RCC 7860 (cell line): ENCODE measurements at regions not wholly inside any gene's neighbourhood (a gene's known extent, or its start where the extent isn't known, plus 50 kb on each side); places are given as distances from the start of the nearest gene placed in this dataset.
A peak's percentile ranks its signal among the peaks of the same experiment; 100 is the strongest.
"Not testable (repeated sequence)": the region's sequence is repeated elsewhere in the genome, so short reads cannot be mapped to it uniquely, and the experiment has no call there.

Experiments
- DNase-seq: peaks from one replicate; pipeline ENCODE4 v3.0.0-alpha.2; 2015; ENCODE audit warnings: low spot score
- FAIRE-seq: peaks from 2 replicates; lab custom pipeline; 2012; peaks lifted over from hg19 to GRCh38; lab: Jason Lieb, UNC

DNA sequence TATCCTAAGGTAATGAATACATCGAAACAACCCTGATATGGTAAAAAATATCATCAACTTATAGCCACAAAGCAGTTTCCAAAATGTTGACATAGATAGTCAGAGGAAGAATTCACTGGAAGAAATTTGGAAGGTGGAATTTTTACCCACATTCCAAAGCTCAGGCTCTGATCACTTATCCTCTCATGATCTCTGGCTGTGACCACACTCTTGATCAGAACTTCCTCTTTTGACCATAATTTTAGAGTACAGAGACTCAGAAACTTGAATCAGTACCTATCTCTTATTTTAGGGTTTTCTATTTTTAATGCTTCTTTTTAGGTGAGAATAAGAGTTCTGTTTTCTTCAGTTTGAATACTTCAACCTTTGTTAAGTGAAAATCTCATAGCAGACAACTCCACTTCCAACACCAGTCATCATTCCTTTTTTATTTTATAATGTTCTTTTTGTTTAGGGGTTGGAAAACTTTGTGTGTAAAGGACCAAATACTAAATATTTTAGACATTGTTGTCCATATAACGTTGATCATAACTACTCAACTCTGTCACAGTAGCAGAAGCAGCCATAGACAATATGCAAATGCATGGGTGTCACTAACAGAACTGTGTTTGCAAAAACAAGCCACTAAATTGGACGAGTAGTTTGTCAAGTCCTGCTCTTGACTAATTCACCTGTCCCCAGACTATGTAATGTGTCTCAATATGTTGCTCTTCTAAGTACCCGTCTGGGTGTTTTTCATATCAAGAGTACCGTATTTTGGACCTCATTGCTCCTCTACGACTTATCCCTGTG lies 891.6 kb upstream of the CRIM1 start:
- FAIRE-seq: no peak

DNA sequence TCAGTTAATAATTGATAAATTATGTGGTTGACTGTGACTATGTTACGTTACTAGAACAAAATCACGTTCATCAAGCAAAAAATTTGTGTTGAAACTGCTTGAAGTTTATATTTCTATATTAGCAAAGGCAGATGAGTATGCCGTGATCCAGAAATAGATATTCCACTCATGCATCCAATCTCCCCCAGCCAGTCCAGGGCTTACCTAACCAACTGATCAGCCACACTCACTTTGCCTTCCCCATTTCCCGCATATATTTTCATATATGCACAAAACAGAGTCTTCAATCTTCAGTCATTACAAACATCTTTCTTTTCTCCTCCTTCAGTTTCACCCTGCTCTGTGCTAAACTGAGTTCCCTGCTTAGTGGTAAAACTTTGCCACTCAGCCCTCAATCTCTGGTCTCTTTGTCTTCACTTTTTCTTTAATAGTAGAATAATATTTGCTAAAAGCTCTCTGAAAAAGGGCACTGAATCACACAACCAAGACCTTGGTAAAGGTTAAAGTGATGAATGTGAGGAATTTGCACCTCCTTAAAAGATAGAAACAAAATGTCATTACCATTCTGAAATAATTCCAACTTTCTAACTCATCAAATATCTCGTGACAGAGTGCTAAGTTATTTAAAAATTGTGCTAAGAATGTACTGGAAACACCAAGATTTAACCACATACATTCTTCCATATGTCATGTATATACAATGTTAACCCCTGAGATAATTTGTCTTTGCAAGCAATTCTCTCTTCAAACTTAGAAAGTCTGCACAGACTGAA lies 893.2 kb upstream of the CRIM1 start:
- FAIRE-seq (peak; percentile 96), DNase-seq (peak; percentile 95)

More for the DNA sequence above, 891.6 kb upstream of the CRIM1 start:
- DNase-seq: peak; percentile 59

DNA sequence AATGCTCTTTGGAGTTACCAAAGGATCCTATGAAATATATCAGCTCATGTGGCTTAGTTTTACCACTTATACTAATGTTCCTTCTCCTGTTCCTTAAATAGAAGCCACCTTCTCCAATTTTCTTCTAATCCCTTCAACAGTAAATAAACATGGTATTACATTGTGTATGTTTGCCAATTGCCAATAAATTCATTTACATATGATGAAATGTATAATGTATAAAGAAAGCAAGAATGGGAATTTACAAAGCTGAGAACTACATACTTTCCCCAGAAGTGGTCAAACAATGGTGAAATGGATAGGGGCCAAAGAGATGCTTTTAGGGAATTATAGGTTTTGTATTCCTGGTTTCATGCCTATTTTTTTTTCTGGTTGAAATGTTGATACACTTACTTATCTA lies 894.2 kb upstream of the CRIM1 start:
- no peak for FAIRE-seq
- no peak for DNase-seq

DNA sequence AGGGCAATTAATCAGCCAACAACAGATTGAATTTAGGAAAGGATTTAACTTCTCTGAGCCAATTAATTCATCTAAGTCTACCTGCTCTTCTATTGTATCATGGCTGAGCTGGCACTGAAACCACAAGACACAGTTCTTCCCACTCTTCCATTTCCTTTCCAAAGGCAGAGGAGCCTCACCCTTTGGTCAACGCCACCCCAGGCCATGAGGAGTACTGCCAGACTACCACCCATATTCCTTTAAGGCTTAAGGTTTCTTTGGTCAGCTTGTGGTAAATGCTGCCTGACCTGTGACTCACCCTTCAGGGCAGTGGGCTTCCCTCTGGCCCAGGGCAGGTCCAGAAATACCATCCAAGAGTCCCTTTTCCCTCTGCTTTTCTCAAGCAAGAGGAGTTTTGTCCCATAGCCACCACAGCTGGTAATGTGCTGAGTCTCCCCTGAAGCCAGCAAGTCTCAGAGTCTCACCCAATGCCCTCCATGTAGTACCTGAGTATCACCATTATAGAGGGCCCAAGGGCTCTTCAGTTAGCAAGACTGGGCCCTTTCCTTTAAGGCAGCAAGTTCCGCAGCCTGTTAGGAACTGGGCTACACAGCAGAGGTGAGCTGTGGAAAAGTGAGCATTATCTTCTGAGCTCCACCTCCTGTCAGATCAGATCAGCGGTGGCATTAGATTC lies 900.5 kb upstream of the CRIM1 start:
- FAIRE-seq (peak; percentile 95), DNase-seq (peak; percentile 90)

DNA sequence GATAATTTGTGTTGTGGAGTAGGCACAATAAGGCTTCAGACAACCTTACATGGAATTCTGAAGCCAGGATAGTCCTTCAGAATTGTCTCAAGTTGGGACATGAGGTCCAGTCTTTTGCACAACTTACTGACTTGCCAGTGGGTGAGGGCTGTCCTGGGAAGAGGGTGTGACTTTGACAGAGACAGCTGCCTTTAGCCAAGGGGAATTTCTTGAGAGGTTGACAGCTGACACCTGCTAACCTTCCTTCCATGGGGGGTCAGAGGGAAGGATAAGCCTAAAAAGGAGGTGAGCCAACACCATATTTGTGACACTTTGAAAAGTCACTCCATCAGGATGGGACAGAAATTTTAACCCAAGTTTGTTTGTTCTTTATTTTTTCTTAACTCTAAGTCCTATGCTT lies 907.8 kb upstream of the CRIM1 start:
- DNase-seq: no peak
- no peak for FAIRE-seq

DNA sequence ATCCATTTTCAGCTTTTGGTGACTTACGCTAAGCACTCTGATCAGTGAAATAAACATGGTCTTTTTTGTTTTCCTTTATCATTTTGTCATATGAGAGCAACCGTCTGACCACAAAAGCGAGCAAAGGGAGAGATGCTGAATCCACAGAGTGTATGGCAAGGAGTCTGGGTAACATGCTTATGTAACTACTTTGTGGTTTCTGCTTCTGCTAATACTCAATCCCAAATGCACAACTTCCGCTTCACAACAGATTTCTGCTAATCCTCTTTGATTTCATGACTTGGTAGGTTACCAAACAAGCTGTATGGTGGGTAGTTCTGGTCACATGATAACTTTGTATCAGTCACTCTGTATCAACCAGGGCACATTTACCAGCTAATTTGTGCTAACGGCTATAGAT lies 908.4 kb upstream of the CRIM1 start:
- no peak for DNase-seq
- no peak for FAIRE-seq

DNA sequence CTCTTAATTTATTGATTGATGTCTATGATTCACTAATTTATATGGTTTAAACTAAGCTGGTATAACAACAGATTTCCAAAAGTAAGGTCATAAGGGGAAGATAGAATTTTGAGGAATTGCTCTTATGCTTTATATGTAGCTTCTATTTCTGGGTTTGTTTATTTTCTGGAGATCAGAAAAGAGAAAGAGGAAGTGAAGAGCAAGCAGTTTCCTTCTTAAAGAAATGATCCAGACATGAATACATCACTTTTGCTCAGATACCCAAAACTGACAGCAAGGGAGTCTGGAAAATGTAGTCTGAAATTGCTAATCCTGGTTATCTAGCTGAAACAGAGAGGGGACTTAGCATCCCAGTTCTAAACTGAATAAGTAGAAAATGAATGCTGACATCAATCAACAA lies 912.5 kb upstream of the CRIM1 start:
- FAIRE-seq: no peak
- no peak for DNase-seq

DNA sequence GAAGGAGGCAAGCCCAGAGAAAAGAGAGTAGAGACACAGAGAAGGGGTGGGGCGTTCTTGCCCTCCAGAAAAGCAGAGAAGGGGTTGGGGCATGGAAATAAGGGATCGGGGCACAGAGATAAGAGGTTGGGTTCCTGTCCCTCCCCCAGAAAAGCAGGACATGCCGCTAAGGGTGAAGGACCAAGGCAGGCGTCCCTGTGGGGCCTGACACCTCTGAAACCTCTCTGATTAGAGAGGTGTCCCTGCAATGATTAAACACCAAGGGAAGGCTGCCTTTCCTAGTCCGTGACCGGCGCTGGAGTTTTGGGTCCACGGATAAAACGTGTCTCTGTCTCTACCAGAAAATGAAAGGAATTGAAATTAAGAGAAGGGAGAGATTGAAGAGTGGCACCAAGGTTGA lies 914.0 kb upstream of the CRIM1 start:
- FAIRE-seq, DNase-seq: not testable (repeated sequence)

DNA sequence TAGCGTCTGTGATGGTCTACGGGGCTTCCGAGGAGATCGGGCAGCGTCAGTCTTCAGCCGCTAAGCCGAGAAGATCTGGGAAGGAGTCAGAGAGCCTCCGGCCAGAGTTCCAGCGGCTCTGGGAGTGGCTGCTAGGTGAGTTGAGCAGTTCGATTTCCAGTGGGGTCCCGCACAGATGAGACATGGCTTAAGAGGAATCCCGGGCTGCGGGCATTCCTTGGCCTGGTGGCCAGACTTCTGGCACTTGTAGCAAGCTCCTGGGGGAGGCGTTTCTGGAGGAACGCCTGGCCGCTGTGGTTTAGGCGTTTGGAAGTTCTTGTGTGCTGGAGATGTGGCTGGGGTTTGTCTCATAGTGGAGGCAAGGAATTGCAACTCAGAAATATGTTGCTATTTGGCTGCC lies 915.3 kb upstream of the CRIM1 start:
- FAIRE-seq, DNase-seq: not testable (repeated sequence)

DNA sequence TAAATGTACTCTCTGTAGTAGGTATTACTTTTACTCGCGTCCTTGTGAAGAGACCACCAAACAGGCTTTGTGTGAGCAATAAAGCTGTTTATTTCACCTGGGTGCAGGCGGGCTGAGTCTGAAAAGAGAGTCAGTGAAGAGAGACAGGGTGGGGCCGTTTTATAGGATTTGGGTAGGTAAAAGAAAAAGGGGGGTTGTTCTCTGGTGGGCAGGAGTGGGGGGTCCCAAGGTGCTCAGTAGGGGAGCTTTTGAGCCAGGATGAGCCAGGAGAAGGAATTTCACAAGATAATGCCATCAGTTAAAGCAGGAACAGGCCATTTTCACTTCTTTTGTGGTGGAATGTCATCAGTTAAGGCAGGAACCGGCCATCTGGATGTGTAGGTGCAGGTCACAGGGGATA lies 918.7 kb upstream of the CRIM1 start:
- not testable (repeated sequence) for DNase-seq, FAIRE-seq

DNA sequence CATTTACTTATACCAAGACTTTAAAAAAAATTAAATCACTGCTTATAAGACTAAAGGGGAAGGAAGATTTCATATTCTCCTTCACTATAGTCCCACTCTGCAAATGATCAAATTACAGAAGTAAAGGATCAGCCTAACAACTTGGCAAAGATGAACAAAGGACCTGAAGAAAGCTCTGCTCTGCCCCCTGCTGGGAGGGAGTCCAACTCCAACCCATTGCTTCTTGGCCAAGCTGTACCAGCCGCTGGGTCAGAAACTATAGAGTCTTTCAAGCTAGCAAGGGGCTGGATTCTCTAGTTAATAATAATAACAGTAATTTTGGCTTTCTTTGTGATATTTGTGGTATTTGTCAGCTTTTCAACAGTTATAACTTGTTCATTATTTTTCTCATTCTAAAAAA lies 927.0 kb upstream of the CRIM1 start:
- DNase-seq: peak; percentile 12
- no peak for FAIRE-seq

DNA sequence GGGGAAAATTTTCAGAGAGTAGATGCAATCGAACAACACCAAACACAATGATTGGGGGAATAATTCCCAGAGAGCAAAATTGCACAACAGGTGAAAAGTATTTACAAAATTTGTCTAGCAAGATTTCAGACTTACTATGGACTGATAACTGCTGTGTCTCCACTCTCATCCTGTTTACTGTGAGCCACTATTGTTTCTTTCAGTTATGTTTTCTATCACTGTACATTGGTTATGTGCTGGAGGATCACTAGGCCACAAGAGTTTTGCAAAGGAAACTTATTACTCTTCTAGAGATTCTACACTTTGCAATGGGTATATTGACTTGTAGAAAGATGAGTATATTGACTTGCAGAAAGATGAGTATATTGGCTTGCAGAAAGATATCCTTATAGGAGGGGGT lies 934.1 kb upstream of the CRIM1 start:
- DNase-seq: no peak
- FAIRE-seq: no peak

DNA sequence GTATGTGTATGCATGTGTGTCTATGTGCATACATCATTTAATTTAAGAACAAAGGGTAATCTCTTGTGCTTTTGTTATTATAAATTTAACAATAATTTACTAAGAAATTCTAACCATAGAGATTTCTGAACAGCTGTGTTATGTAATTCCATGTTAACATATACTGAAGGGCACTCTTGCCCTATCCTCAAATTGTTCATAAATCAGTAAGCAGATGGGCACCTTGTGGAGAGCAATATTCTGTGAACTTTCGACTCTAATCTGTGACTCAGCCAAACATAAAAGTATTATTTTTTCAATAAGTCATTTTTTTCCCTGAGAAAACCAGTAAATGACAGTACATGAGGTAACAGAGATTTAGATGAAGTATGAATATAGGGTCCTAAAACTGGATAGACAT lies 938.3 kb upstream of the CRIM1 start:
- no peak for FAIRE-seq

DNA sequence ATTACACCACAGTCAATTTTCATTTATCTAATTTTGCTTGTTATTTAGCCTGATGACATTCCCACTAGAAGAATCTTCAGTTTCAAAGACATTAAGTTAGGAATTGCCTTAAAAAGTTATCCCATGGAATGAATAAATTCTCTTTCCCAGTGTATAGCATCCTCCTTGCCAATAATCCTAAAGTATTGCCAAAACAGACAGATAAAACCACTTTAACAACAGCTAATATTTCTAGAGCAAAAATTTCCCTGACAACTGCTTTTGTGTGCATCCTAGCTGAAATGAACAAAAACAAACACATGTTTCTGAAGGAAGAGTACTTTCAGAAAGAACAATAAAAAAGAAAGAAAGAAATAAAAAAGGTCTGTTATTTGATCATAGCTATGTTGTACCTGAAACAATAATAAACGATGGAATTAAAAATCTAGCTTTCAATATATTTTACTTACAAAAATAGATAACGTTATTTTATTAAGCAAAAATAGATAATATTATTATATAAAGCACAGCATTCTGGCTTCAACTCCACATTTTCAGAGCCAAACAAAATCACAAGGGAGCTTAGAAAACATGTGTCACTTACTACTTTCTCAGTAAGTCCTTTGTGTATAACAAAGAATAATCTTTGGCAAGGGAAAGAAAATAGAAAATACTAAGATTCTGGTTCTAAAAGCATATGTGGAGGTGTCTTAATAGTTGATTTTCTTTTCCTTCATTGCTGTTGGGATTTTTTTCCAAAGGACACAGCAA lies 939.0 kb upstream of the CRIM1 start:
- DNase-seq (no peak), FAIRE-seq (no peak)

More for the DNA sequence above, 938.3 kb upstream of the CRIM1 start:
- no peak for DNase-seq

DNA sequence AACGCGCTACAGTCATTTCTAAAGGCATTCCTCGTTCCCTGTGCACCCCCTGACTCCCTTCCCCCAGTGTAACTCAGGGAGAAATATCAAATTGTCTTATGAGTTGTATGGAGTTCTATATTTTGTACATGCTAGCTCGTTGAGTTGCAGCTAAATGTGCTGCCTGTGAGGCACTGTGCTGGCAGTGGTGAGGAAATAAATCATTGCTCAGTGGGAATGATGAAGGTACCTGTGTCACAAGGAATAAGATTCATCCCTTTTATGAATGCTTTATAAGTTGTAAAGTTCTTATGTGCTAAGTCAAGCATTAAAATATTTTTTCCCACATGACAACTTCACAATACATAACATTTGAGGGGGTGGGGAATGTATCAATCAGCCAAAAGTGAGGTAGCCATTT lies 939.6 kb upstream of the CRIM1 start:
- no peak for FAIRE-seq
- DNase-seq: no peak

DNA sequence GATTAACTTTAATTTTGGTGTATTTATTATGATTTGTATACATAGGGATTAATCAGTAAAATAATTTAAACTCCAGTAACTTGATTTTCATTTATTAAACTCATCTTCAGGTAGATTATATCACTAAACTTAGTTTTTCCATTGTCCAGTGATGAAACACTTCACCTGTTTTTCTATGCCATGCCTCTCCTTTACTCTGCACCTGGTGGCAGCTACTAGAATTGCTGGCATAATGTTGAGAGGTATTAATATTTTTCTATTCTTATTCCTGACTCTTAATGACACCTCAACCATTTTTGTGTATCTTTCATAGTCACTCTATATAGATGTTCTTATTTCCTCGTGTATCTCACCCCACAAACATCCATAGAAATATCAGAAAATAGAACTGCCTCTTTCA lies 940.3 kb upstream of the CRIM1 start:
- no peak for DNase-seq
- no peak for FAIRE-seq

DNA sequence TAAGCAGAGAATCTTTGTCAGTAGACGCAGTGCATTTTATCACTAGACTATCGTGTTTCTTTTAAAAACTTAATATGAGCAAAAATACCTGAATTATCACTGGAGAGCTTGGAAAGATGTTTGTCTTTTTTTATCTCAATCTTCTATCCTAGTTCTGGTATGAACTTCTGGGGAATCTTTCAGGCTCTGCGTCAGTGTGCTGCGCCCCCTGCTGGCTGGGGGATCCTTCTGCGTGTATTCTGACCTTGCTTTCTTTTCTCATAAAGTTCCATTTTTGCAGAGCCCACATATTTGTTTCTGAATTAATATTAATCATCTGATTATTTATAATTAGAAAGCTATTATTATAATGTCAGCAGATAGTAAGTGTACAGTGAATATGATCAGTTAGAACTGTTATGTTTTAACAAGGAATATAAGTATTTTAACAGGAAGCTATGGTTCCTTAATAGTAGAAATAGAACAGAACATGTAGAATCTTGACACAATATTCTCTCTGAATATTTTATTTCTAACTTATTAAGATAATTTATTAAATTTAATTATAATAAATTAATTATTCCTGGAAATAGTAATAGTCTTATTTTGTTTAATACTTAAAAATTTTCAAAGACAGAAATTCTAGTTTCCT lies 945.0 kb upstream of the CRIM1 start:
- DNase-seq (peak; percentile 26), FAIRE-seq (peak; percentile 70)

DNA sequence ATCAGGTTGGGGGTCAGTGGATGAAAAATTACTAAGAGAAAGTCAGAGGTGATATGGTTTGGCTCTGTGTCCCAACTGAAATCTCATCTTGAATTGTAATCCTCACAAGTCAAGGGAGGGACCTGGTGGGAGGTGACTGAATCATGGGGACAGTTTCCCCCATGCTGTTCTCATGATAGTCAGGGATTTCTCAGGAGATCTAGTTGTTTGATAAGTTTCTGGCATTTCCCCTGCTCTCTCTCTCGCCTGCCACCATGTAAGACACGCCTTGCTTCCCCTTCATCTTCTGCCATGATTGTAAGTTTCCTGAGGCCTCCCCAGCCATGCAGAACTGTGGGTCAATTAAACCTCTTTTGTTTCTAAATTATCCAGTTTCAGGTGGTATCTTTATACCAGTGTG lies 945.8 kb upstream of the CRIM1 start:
- no peak for DNase-seq
- no peak for FAIRE-seq

DNA sequence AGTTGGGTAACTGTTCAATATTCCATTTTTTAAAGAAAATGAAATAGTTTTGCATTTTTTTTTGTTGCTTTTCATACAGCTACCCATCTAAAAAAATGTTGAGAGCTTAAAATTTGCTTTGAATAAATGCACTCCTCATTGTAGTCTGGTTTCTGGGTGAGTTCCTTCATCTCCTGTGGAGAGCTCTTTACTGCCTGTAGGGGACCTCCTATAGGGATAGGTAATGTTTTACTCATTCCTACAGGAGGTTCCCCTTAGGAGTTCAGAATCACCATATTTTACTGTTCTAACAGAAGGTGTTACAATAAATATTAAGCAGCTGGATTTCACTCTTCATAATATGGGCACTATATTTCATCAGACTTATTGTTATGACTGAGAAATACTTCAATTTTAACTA lies 947.3 kb upstream of the CRIM1 start:
- FAIRE-seq: no peak
- no peak for DNase-seq

DNA sequence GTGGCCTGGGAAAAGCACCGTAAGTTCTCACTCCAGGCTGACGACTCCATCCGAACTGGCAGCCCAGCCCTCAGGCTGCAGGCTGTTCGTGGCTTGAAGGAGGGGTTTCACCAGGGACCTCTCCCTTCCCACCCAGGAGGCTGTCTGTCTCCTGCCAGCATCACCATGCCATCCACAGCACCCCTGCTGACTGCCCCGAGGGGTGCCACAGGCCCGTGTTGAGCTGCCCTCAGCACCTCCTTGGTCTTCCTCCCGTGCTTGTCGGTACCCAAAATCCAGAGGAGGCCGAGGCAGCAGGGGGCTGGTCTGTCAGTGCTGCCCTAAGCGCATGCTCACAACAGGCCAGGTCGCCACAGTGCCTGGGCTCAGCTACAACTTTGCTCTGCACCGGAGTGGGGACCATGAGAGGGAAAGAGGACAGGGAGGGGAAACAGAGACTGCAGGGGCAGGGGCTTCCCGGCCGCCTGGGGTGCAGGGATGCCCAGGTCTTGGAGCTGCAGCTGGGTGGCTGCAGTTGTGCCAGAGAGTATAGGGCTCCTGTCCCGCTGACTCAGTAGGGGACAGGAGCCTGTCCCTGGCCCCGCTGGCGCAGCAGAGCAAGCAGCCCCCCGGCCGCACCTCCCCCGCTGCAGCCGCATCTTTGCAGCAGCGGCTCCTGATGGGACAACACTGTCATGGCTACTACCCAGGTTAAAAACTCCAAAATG lies 963.7 kb upstream of the CRIM1 start:
- no peak for FAIRE-seq

More for the DNA sequence above, 963.7 kb upstream of the CRIM1 start:
- no peak for DNase-seq
